Mesenchymal stem cell (in vitro differentiated cells and primary cell): ENCODE measurements at regions not wholly inside any gene's neighbourhood (a gene's known extent, or its start where the extent isn't known, plus 50 kb on each side); places are given as distances from the start of the nearest gene placed in this dataset.
"Not testable (repeated sequence)": the region's sequence is repeated elsewhere in the genome, so short reads cannot be mapped to it uniquely, and the experiment has no call there.

Experiments
- DNase-seq: peaks from one replicate; pipeline ENCODE4 v3.0.0-alpha.2; 2013
- H2AFZ ChIP-seq: one replicate; pipeline ENCODE4 v1.6.1; 2013; ENCODE audit warnings: low read depth, mild to moderate bottlenecking, control low read depth, inconsistent platforms, low read length, moderate library complexity
- H2AK5ac ChIP-seq: 2 replicates; pipeline ENCODE4 v1.6.1; 2013; ENCODE audit warnings: low read length, moderate library complexity, mild to moderate bottlenecking, inconsistent platforms; ENCODE audit not compliant: severe bottlenecking
- H2BK120ac ChIP-seq: one replicate; pipeline ENCODE4 v1.6.1; 2013; ENCODE audit warnings: low read depth, mild to moderate bottlenecking, inconsistent platforms, low read length, moderate library complexity
- H2BK12ac ChIP-seq, 2 experiments: one replicate each; pipeline ENCODE4 v1.6.1; 2013; ENCODE audit warnings: inconsistent platforms in 2 of 2, low read length in 2 of 2, mild to moderate bottlenecking in 2 of 2, moderate library complexity in 2 of 2, control low read depth in 1 of 2
- H2BK15ac ChIP-seq: one replicate; pipeline ENCODE4 v1.6.1; 2013; ENCODE audit warnings: mild to moderate bottlenecking, low read depth, inconsistent platforms; ENCODE audit not compliant: poor library complexity, severe bottlenecking
- H2BK5ac ChIP-seq: 2 replicates; pipeline ENCODE4 v1.6.1; 2013; ENCODE audit warnings: low read depth, mild to moderate bottlenecking, low read length, control low read depth, inconsistent platforms; ENCODE audit not compliant: poor library complexity, severe bottlenecking
- H3K14ac ChIP-seq, 2 experiments: one replicate each; pipeline ENCODE4 v1.6.1; 2013; ENCODE audit warnings: inconsistent platforms in 2 of 2, low read length in 2 of 2, control low read depth in 1 of 2, mild to moderate bottlenecking in 1 of 2, moderate library complexity in 1 of 2
- H3K18ac ChIP-seq, 2 experiments: one replicate each; pipeline ENCODE4 v1.6.1; 2013; ENCODE audit warnings: inconsistent platforms in 2 of 2, low read length in 2 of 2, control low read depth in 1 of 2, low read depth in 1 of 2, mild to moderate bottlenecking in 1 of 2
- H3K23ac ChIP-seq, 2 experiments: one replicate each; pipeline ENCODE4 v1.6.1; 2013; ENCODE audit warnings: inconsistent platforms in 2 of 2, low read length in 2 of 2, mild to moderate bottlenecking in 2 of 2, moderate library complexity in 2 of 2, control low read depth in 1 of 2
- H3K27ac ChIP-seq: 2 replicates; pipeline ENCODE4 v1.5.1; 2013; ENCODE audit warnings: mild to moderate bottlenecking, moderate library complexity, low read length, control low read depth, inconsistent platforms; ENCODE audit not compliant: poor library complexity, severe bottlenecking
- H3K27me3 ChIP-seq, 2 experiments: 2 replicates each; pipeline versions ENCODE4 v1.6.1 to v1.7.0; 2013; ENCODE audit warnings: low read length in 2 of 2, mild to moderate bottlenecking in 2 of 2, moderate library complexity in 2 of 2, control low read depth in 1 of 2, inconsistent platforms in 1 of 2; ENCODE audit not compliant: control insufficient read depth in 1 of 2, insufficient read depth in 1 of 2
- H3K36me3 ChIP-seq, 2 experiments: 2 replicates each; pipeline versions ENCODE4 v1.6.1 to v1.7.0; 2013; ENCODE audit warnings: low read length in 2 of 2, control low read depth in 1 of 2, inconsistent platforms in 1 of 2, low read depth in 1 of 2, mild to moderate bottlenecking in 1 of 2; ENCODE audit not compliant: insufficient read depth in 2 of 2, control insufficient read depth in 1 of 2
- H3K4ac ChIP-seq, 2 experiments: one replicate each; pipeline ENCODE4 v1.6.1; 2013; ENCODE audit warnings: inconsistent platforms in 2 of 2, low read length in 2 of 2, mild to moderate bottlenecking in 2 of 2, moderate library complexity in 2 of 2, control low read depth in 1 of 2, low read depth in 1 of 2
- H3K4me1 ChIP-seq: 2 replicates; pipeline ENCODE4 v1.6.1; 2013; ENCODE audit warnings: low read depth, low read length, control low read depth; ENCODE audit not compliant: control insufficient read depth, insufficient read depth
- H3K4me2 ChIP-seq: 2 replicates; pipeline ENCODE4 v1.6.1; 2013; ENCODE audit warnings: low read length, mild to moderate bottlenecking, inconsistent platforms; ENCODE audit not compliant: poor library complexity, severe bottlenecking
- H3K4me3 ChIP-seq, 2 experiments: 2 replicates each; pipeline versions ENCODE4 v1.5.1 to v1.7.0; 2013; ENCODE audit warnings: low read length in 2 of 2, mild to moderate bottlenecking in 2 of 2, control low read depth in 1 of 2, low read depth in 1 of 2; ENCODE audit not compliant: insufficient read depth in 1 of 2
- H3K79me1 ChIP-seq: replicated peaks from 2 replicates; pipeline ENCODE4 v1.6.1; 2013; ENCODE audit warnings: mild to moderate bottlenecking, control low read depth, low read length, inconsistent platforms; ENCODE audit not compliant: poor library complexity, severe bottlenecking
- H3K9ac ChIP-seq: 2 replicates; pipeline ENCODE4 v1.7.0; 2013; ENCODE audit warnings: mild to moderate bottlenecking, low read length, moderate library complexity
- H3K9me3 ChIP-seq: 2 replicates; pipeline ENCODE4 v1.7.0; 2013; ENCODE audit warnings: mild to moderate bottlenecking, low read length; ENCODE audit not compliant: control insufficient read depth
- H4K8ac ChIP-seq: one replicate; pipeline ENCODE4 v1.6.1; 2013; ENCODE audit warnings: inconsistent platforms, mild to moderate bottlenecking, low read length, moderate library complexity
- H4K91ac ChIP-seq: one replicate; pipeline ENCODE4 v1.6.1; 2013; ENCODE audit warnings: mild to moderate bottlenecking, low read length, inconsistent platforms
- WGBS: methylation state at CpG from one replicate; pipeline ENCODE4 v1.1.7; 2013; ENCODE audit warnings: mixed read lengths; 5-methylcytosine and 5-hydroxymethylcytosine counted together

GRCh38 chr1:149175812-149176211 lies 72.5 kb upstream of the NBPF9 start:
- H3K4me3 ChIP-seq, H3K4ac ChIP-seq, H3K14ac ChIP-seq, H3K4me2 ChIP-seq, H3K23ac ChIP-seq, H2BK15ac ChIP-seq, H3K18ac ChIP-seq, H4K91ac ChIP-seq, H2AFZ ChIP-seq, H3K4me1 ChIP-seq, H3K79me1 ChIP-seq, H3K27me3 ChIP-seq, DNase-seq, H2BK5ac ChIP-seq, H4K8ac ChIP-seq, H3K27ac ChIP-seq, H2BK12ac ChIP-seq, H2AK5ac ChIP-seq, H3K9me3 ChIP-seq, H2BK120ac ChIP-seq, H3K36me3 ChIP-seq, H3K9ac ChIP-seq: not testable (repeated sequence)
- WGBS: no CpG with 5 or more reads among the region's 21 CpGs

DNA sequence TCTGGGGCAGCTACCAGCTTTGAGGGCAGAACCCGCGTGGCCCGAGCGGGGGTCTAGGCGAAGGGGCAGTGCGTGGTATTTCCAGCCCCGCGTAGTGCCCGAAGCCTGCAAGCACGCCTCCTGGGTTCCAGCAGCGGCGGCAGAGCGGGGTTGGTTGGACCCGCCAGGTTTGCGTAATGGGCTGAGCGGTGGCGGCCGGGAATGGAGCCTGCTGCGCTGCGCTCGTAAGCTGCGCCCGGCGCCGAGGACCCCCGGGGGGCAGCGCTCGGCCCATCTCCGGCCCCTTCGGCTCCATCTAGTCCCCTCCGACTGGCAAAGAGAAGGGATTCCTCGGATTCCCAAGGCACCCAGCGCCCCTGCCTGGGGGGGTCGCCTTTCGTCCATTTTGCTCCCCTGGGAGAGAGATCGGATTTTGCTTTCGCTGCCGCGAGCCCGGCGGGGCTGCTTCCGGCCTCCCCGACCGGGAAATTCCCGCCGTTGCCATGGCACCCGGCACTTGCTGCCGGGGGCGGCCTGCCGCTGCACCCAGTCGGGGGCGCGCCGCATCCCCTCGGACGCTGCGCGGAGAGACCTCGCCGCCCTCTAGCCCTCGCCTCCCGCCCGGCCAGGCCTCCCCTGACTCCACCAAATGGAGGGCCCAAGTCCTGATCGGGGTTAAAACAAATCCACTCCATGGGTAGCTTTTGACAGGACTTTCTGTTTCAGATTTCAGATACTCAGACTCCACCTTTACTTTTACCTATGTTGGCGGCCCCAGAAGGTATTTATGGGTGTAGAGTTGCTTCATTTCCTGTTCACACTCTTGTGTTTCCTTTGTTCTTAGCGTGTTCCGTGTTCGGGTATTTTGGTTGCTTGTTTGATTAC lies 73.3 kb upstream of the NBPF9 start:
- 4% methylated on average over 17 of the region's 68 CpGs for WGBS

GRCh38 chr1:149190742-149191141 lies 87.4 kb upstream of the NBPF9 start:
- H2AFZ ChIP-seq, H4K8ac ChIP-seq, H3K23ac ChIP-seq, H2BK15ac ChIP-seq, H2AK5ac ChIP-seq, H3K4ac ChIP-seq, H3K9me3 ChIP-seq, H3K9ac ChIP-seq, H2BK5ac ChIP-seq, H2BK120ac ChIP-seq, H3K14ac ChIP-seq, H2BK12ac ChIP-seq, H3K18ac ChIP-seq, H3K4me1 ChIP-seq, DNase-seq, H4K91ac ChIP-seq, H3K4me3 ChIP-seq, H3K27me3 ChIP-seq, H3K36me3 ChIP-seq, H3K4me2 ChIP-seq, H3K79me1 ChIP-seq, H3K27ac ChIP-seq: not testable (repeated sequence)
- WGBS: no CpG with 5 or more reads among the region's 2 CpGs

More for the DNA sequence above, 73.3 kb upstream of the NBPF9 start:
- H3K23ac ChIP-seq, H2AK5ac ChIP-seq, H2AFZ ChIP-seq, H3K4me2 ChIP-seq, H3K14ac ChIP-seq, H3K27me3 ChIP-seq, H3K4ac ChIP-seq, H3K79me1 ChIP-seq, H2BK12ac ChIP-seq, H2BK120ac ChIP-seq, H3K36me3 ChIP-seq, H3K4me1 ChIP-seq, H2BK15ac ChIP-seq, H3K9me3 ChIP-seq, H4K91ac ChIP-seq, H2BK5ac ChIP-seq, H4K8ac ChIP-seq: not testable (repeated sequence)
- H3K18ac ChIP-seq: peak overlapping the region in 1 of 2 experiments; percentile 40
- peak overlapping the region; percentile 60 to 68 for H3K4me3 ChIP-seq
- DNase-seq: peak; percentile 61
- H3K9ac ChIP-seq: peak overlapping the region; percentile 76
- peak overlapping the region; percentile 62 for H3K27ac ChIP-seq

- not testable (repeated sequence) for H2AFZ ChIP-seq, H3K27me3 ChIP-seq, H3K36me3 ChIP-seq, H3K23ac ChIP-seq, H2BK5ac ChIP-seq, H3K18ac ChIP-seq, H4K91ac ChIP-seq, H3K4me2 ChIP-seq, H3K79me1 ChIP-seq, H3K14ac ChIP-seq, H3K27ac ChIP-seq, DNase-seq, H3K4ac ChIP-seq, H2BK12ac ChIP-seq, H2AK5ac ChIP-seq, H2BK120ac ChIP-seq, H3K4me3 ChIP-seq, H3K4me1 ChIP-seq, H4K8ac ChIP-seq, H3K9me3 ChIP-seq, H3K9ac ChIP-seq, H2BK15ac ChIP-seq
- WGBS: 92% methylated on average over 1 of the region's 1 CpG
Observed at GRCh38 chr1:149196651-149197050, 93.3 kb upstream of the NBPF9 start.
